Stomach smooth muscle (tissue), 2 donors: ENCODE measurements at regions not wholly inside any gene's neighbourhood (a gene's known extent, or its start where the extent isn't known, plus 50 kb on each side); places are given as distances from the start of the nearest gene placed in this dataset.
"Not testable (repeated sequence)": the region's sequence is repeated elsewhere in the genome, so short reads cannot be mapped to it uniquely, and the experiment has no call there.

ENCODE experiments used
- H3K27ac ChIP-seq: one replicate; pipeline ENCODE4 v1.7.0; 2013; ENCODE audit warnings: mild to moderate bottlenecking, low read length, inconsistent platforms
- H3K27me3 ChIP-seq, 2 donors: one replicate each; pipeline ENCODE4 v1.7.0; 2013; ENCODE audit warnings: low read length in 2 of 2; ENCODE audit not compliant: insufficient read depth in 2 of 2, control insufficient read depth in 1 of 2
- H3K36me3 ChIP-seq, 2 donors: one replicate each; pipeline ENCODE4 v1.7.0; 2013; ENCODE audit warnings: low read length in 2 of 2; ENCODE audit not compliant: control insufficient read depth in 2 of 2, insufficient read depth in 2 of 2
- H3K4me1 ChIP-seq: one replicate; pipeline ENCODE4 v1.7.0; 2013; ENCODE audit warnings: low read length; ENCODE audit not compliant: control insufficient read depth, insufficient read depth
- H3K4me3 ChIP-seq, 2 donors: one replicate each; pipeline ENCODE4 v1.7.0; 2013; ENCODE audit warnings: low read length in 2 of 2
- H3K9ac ChIP-seq, 2 donors: one replicate each; pipeline ENCODE4 v1.7.0; 2013; ENCODE audit warnings: low read length in 2 of 2, mild to moderate bottlenecking in 1 of 2
- H3K9me3 ChIP-seq, 2 donors: one replicate each; pipeline ENCODE4 v1.7.0; 2013; ENCODE audit warnings: low read length in 2 of 2; ENCODE audit not compliant: control insufficient read depth in 2 of 2
- donor health status: healthy.
- donor health status: Pancreatic carcinoma.

GRCh38 chr5:52010454-52010853 is 627.2 kb downstream of the ISL1 start:
- Histone ChIP-seq H3K27me3 (no peaks in the 10 kb centered on the region), H3K9me3 (no peaks in the 10 kb centered on the region), H3K4me1 (no peaks in the 10 kb centered on the region), H3K9ac (no peak overlapping the region), H3K27ac (no peak overlapping the region), H3K4me3 (no peak overlapping the region), H3K36me3 (no peaks in the 10 kb centered on the region)

GRCh38 chr5:52013523-52013922 is 630.3 kb downstream of the ISL1 start:
- Histone ChIP-seq H3K4me1 (no peaks in the 10 kb centered on the region), H3K9ac (no peak overlapping the region), H3K27me3 (no peaks in the 10 kb centered on the region), H3K27ac (no peak overlapping the region), H3K9me3 (no peaks in the 10 kb centered on the region), H3K4me3 (no peak overlapping the region), H3K36me3 (no peaks in the 10 kb centered on the region)

- Histone ChIP-seq H3K9ac (no peak overlapping the region), H3K36me3 (no peaks in the 10 kb centered on the region), H3K9me3 (no peaks in the 10 kb centered on the region), H3K27me3 (no peaks in the 10 kb centered on the region), H3K4me1 (no peaks in the 10 kb centered on the region), H3K27ac (no peak overlapping the region), H3K4me3 (no peak overlapping the region)
Measured at GRCh38 chr5:52015760-52016159, 632.5 kb downstream of the ISL1 start.

GRCh38 chr5:52017567-52017966 is 634.3 kb downstream of the ISL1 start:
- Histone ChIP-seq H3K9me3 (no peaks in the 10 kb centered on the region), H3K36me3 (no peaks in the 10 kb centered on the region), H3K9ac (no peak overlapping the region), H3K27me3 (no peaks in the 10 kb centered on the region), H3K27ac (no peak overlapping the region), H3K4me1 (no peaks in the 10 kb centered on the region), H3K4me3 (no peak overlapping the region)

- Histone ChIP-seq H3K4me3 (no peak overlapping the region), H3K4me1 (no peaks in the 10 kb centered on the region), H3K27ac (no peak overlapping the region), H3K9me3 (no peaks in the 10 kb centered on the region), H3K9ac (no peak overlapping the region), H3K36me3 (no peaks in the 10 kb centered on the region), H3K27me3 (no peaks in the 10 kb centered on the region)
Measured at GRCh38 chr5:52024359-52024758, 641.1 kb downstream of the ISL1 start.

- not testable (repeated sequence) for H3K9ac ChIP-seq, H3K36me3 ChIP-seq, H3K4me1 ChIP-seq, H3K4me3 ChIP-seq, H3K27ac ChIP-seq, H3K9me3 ChIP-seq, H3K27me3 ChIP-seq
Measured at GRCh38 chr5:52029836-52030235, 646.6 kb downstream of the ISL1 start.

GRCh38 chr5:52041842-52042241 is 658.6 kb downstream of the ISL1 start:
- H3K27ac ChIP-seq: no peak overlapping the region
- no peaks in the 10 kb centered on the region for H3K9me3 ChIP-seq
- H3K4me1 ChIP-seq: no peaks in the 10 kb centered on the region
- no peak overlapping the region for H3K9ac ChIP-seq
- H3K36me3 ChIP-seq: no peaks in the 10 kb centered on the region
- no peak overlapping the region for H3K4me3 ChIP-seq
- H3K27me3 ChIP-seq: no peaks in the 10 kb centered on the region

- no peaks in the 10 kb centered on the region for H3K27me3 ChIP-seq
- no peak overlapping the region for H3K9ac ChIP-seq
- H3K4me3 ChIP-seq: no peak overlapping the region
- H3K9me3 ChIP-seq: no peaks in the 10 kb centered on the region
- H3K27ac ChIP-seq: no peak overlapping the region
- H3K36me3 ChIP-seq: no peaks in the 10 kb centered on the region
- no peaks in the 10 kb centered on the region for H3K4me1 ChIP-seq
Measured at GRCh38 chr5:52043137-52043536, 659.9 kb downstream of the ISL1 start.

- Histone ChIP-seq H3K27me3 (no peaks in the 10 kb centered on the region), H3K27ac (no peak overlapping the region), H3K4me1 (no peaks in the 10 kb centered on the region), H3K4me3 (no peak overlapping the region), H3K36me3 (no peaks in the 10 kb centered on the region), H3K9me3 (no peaks in the 10 kb centered on the region), H3K9ac (no peak overlapping the region)
Measured at GRCh38 chr5:52043543-52043942, 660.3 kb downstream of the ISL1 start.

- H3K36me3 ChIP-seq: no peaks in the 10 kb centered on the region
- no peaks in the 10 kb centered on the region for H3K27me3 ChIP-seq
- H3K27ac ChIP-seq: no peak overlapping the region
- H3K4me1 ChIP-seq: no peaks in the 10 kb centered on the region
- H3K4me3 ChIP-seq: no peak overlapping the region
- H3K9ac ChIP-seq: no peak overlapping the region
- no peaks in the 10 kb centered on the region for H3K9me3 ChIP-seq
Measured at GRCh38 chr5:52051759-52052158, 668.5 kb downstream of the ISL1 start.

- no peaks in the 10 kb centered on the region for H3K9me3 ChIP-seq
- H3K36me3 ChIP-seq: no peaks in the 10 kb centered on the region
- H3K9ac ChIP-seq: no peak overlapping the region
- H3K4me1 ChIP-seq: no peaks in the 10 kb centered on the region
- no peaks in the 10 kb centered on the region for H3K27me3 ChIP-seq
- H3K27ac ChIP-seq: no peak overlapping the region
- no peak overlapping the region for H3K4me3 ChIP-seq
Measured at GRCh38 chr5:52063186-52063585, 679.9 kb downstream of the ISL1 start.

GRCh38 chr5:52065182-52065581 is 681.9 kb downstream of the ISL1 start:
- H3K36me3 ChIP-seq: no peaks in the 10 kb centered on the region
- H3K9ac ChIP-seq: no peak overlapping the region
- no peaks in the 10 kb centered on the region for H3K4me1 ChIP-seq
- H3K9me3 ChIP-seq: no peaks in the 10 kb centered on the region
- H3K4me3 ChIP-seq: no peak overlapping the region
- H3K27me3 ChIP-seq: no peaks in the 10 kb centered on the region
- no peak overlapping the region for H3K27ac ChIP-seq
